ENCODE measurements at regions not wholly inside any gene's neighbourhood (a gene's known extent, or its start where the extent isn't known, plus 50 kb on each side); places are given as distances from the start of the nearest gene placed in this dataset.
"Not testable (repeated sequence)": the region's sequence is repeated elsewhere in the genome, so short reads cannot be mapped to it uniquely, and the experiment has no call there.

DNA sequence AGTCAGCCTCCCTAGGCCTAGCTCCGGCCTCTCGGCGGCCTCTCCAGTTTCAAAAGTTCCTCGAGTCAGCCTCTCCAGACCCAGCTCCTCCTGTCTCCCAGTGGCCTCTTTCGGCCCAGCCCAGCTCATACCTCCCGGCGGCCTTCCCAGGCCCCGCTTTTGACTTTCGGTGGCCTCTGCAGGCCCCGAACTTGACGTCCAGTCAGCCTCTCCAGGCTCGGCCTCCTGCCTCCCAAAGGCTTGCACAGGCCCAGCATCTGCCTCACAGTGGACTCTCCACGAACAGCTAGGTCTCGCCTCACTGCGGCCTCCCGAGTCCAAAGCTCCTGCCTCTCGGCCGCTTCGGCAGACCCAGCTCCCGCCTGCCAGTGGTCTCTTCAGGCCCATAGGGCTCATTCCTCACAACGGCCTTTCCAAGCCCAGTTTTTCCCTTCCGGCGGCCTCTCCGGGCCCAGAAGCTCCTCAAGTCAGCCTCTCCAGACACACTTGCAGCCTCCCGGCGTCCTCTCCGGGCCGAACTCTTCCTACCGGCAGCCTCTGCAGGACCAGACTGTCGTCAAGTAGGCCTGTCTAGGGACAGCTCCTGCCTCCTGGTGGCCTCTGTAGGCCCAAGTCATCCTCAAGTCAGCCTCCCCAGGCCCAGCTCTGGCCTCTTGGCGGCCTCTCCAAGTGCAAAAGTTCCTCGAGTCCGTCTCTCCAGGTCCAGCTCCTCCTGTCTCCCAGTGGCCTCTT lies 249.9 kb upstream of the ZNF722 start:
- ATAC-seq; H3K27ac ChIP-seq; H3K27me3 ChIP-seq; H3K4me3 ChIP-seq; H3K36me3 ChIP-seq; intact Hi-C loops (cut with DNase I); H3K4me1 ChIP-seq: not testable (repeated sequence)
- H3K9me3 ChIP-seq, result peaks cover 0 to 28% of the 10 kb centered on the region in 2 donors
- DNase-seq, result peak in 1 of 4 donors; percentile 53

GRCh38 chr7:63752446-63752845 lies 246.2 kb upstream of the ZNF722 start:
- H3K4me1 ChIP-seq; H3K36me3 ChIP-seq; H3K4me3 ChIP-seq; ATAC-seq; H3K27me3 ChIP-seq; DNase-seq; intact Hi-C loops (cut with DNase I); H3K27ac ChIP-seq: not testable (repeated sequence)
- peaks cover 0 to 18% of the 10 kb centered on the region in 2 donors for H3K9me3 ChIP-seq

GRCh38 chr7:63753160-63753559 lies 245.5 kb upstream of the ZNF722 start:
- peaks cover 0 to 17% of the 10 kb centered on the region in 2 donors for H3K9me3 ChIP-seq

DNA sequence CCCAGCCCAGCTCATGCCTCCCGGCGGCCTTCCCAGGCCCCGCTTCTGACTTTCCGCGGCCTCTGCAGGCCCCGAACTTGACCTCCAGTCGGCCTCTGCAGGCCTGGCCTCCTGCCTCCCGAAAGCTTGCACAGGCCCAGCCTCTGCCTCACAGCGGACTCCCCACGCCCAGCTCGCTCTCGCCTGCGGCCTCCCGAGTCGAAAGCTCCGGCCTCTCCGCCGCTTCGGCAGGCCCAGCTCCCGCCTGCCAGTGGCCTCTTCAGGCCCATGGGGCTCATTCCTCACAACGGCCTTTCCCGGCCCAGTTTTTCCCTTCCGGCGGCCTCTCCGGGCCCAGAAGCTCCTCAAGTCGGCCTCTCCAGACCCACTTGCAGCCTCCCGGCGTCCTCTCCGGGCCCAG lies 238.4 kb upstream of the ZNF722 start:
- intact Hi-C loops (cut with DNase I); H3K4me1 ChIP-seq; H3K27me3 ChIP-seq; H3K27ac ChIP-seq; H3K36me3 ChIP-seq; H3K9me3 ChIP-seq; ATAC-seq; H3K4me3 ChIP-seq: not testable (repeated sequence)
- DNase-seq, result peak in 1 of 4 donors; percentile 78

More at GRCh38 chr7:63753160-63753559, 245.5 kb upstream of the ZNF722 start:
- H3K36me3 ChIP-seq; H3K27me3 ChIP-seq; H3K4me1 ChIP-seq; ATAC-seq; intact Hi-C loops (cut with DNase I); H3K4me3 ChIP-seq; H3K27ac ChIP-seq: not testable (repeated sequence)
- peak in 1 of 4 donors; percentile 22 for DNase-seq

DNA sequence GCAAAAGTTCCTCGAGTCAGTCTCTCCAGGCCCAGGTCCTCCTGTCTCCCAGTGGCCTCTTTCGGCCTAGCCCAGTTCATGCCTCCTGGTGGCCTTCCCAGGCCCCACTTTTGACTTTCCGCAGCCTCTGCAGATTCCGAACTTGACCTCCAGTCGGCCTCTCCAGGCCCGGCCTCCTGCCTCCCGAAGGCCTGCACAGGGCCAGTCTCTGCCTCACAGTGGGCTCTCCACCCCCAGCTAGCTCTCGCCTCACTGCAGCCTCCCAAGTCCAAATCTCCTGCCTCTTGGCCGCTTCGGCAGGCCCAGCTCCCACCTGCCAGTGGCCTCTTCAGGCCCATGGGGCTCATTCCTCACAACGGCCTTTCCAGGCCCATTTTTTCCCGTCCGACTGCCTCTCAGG lies 233.1 kb upstream of the ZNF722 start:
- intact Hi-C loops (cut with DNase I); H3K27me3 ChIP-seq; H3K27ac ChIP-seq; H3K4me3 ChIP-seq; ATAC-seq; H3K36me3 ChIP-seq; H3K4me1 ChIP-seq: not testable (repeated sequence)
- DNase-seq, result peak in 1 of 4 donors; percentile 49
- peaks cover 0 to 22% of the 10 kb centered on the region in 2 donors for H3K9me3 ChIP-seq

GRCh38 chr7:63766197-63766596 lies 232.5 kb upstream of the ZNF722 start:
- DNase-seq, result peak in 1 of 4 donors; percentile 64
- intact Hi-C loops (cut with DNase I); H3K27me3 ChIP-seq; H3K27ac ChIP-seq; H3K36me3 ChIP-seq; H3K4me3 ChIP-seq; ATAC-seq; H3K4me1 ChIP-seq: not testable (repeated sequence)
- H3K9me3 ChIP-seq, result peaks cover 0 to 25% of the 10 kb centered on the region in 2 donors

- H3K4me1 ChIP-seq; DNase-seq; H3K27ac ChIP-seq; ATAC-seq; H3K36me3 ChIP-seq; H3K27me3 ChIP-seq; intact Hi-C loops (cut with DNase I); H3K4me3 ChIP-seq: not testable (repeated sequence)
- H3K9me3 ChIP-seq, result peaks cover 0 to 35% of the 10 kb centered on the region in 2 donors
Observed at GRCh38 chr7:63770162-63770561, 228.5 kb upstream of the ZNF722 start.

DNA sequence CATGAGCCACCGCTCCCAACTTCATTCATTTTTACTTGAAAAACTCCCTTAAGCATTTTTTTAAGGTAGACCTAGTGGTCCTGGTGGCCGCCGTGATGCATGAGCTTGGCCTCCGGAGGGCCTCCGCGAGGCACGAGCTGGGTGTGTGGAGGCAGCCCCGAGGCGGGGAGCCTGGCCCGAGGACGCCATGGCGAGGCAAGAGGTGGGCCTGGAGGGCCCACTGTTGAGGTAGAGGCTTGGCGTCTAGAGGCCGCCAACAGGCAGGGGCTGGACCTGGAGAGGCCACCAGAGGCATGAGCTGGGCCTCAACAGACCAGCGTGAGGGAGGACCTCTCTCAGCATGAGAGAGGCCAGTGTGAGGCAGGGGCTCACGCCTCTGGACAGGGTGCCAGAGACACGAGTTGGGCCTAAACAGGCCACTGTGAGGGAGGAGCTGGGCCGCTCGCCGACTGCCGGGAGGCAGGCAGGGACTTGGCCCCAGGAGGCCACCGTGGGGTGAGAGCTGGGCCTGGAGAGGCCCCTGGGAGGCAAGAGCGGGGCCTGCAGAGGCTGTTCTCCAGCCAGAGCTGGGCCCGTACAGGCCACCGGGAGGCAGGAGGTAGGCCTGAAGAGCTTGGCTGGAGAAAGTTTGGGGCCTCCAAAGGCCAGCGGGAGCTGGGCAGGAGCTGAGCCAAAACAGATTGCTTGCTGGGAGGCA lies 227.1 kb upstream of the ZNF722 start:
- intact Hi-C loops (cut with DNase I); H3K36me3 ChIP-seq; DNase-seq; H3K27ac ChIP-seq; H3K27me3 ChIP-seq; ATAC-seq; H3K4me3 ChIP-seq; H3K4me1 ChIP-seq: not testable (repeated sequence)
- peaks cover 0 to 25% of the 10 kb centered on the region in 2 donors for H3K9me3 ChIP-seq

DNA sequence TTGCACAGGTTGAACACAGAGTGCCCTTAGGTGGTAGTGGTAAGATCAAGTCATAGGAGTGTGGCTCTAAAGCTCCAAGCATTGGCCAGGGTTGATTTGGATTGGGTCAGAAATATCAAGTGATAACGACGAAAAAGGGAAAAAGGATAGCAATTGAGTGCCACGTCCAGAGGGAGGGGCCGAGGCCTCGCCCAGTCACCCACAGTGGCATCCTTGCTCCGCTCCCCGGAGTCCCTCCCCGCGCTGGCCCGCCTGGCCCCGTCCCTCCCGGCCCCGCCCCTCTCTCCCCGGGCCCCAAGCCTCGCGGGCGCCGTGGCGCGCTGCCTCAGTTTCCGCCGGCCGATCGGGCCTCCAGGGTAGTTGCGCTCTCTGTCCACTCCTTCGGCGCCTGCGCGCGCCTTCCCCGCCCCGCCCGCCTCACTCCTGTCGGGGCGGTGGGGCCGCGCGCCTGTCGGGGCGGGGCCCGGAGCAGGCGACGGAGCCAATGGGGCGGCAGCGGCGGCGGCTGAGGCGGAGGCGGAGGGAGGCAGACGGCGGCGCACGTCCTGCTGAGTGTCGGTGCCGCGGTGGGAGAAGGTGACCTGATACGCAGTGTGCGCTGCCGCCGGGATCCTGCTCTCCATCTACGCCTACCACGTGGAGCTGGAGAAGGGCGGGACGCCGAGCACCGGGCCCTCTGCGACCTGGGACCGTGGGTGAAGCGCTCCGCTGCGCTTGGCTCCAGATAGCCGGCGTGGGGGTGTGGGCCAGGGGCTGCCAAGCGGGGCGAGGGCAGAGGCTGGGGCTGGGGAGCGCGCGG lies 209.1 kb upstream of the ZNF722 start:
- Histone ChIP-seq H3K27me3 (peaks cover 0 to 15% of the 10 kb centered on the region in 2 donors), H3K27ac (no peak overlapping the region), H3K36me3 (no peaks in the 10 kb centered on the region), H3K9me3 (peaks cover 0 to 42% of the 10 kb centered on the region in 2 donors), H3K4me1 (no peaks in the 10 kb centered on the region), H3K4me3 (no peak overlapping the region)
- intact Hi-C loops (cut with DNase I), result no loop called here
- TF ChIP-seq CTCF (IDR thresholded peaks at IDR 0.05), result no peak
- DNase-seq (no peak), ATAC-seq (peak; percentile 24)

DNA sequence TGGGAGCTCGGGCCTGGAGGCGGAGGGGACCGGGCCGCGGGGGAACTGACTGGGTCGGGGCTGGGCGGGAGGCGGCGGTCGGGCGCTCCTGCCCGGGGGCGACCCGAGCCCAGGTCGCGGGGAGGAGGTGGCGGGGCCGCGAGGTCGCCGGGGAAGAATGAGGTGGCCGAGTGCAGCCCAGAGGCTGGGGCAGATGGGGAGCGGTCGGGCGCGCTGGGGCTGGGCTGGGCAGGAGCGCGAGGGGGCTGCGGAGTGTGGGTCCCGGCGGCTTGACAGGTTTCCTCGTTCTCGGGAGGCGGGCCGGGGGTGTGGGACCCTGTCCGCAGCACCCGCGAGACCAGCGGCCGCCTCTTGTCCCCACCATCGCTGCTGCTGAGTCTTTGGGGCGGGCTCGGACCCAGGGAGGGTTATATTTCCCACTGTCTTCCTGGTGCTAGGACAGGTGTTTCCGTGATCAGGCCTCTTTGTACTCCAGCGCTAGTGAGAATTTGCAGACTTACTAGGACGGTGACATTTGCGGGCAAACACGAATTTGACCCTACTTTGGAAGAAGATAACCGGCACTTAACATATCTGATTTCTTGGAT lies 208.4 kb upstream of the ZNF722 start:
- H3K4me3 ChIP-seq; intact Hi-C loops (cut with DNase I); H3K27ac ChIP-seq; DNase-seq; ATAC-seq; H3K4me1 ChIP-seq; H3K36me3 ChIP-seq: not testable (repeated sequence)
- Histone ChIP-seq H3K27me3 (peaks cover 0 to 15% of the 10 kb centered on the region in 2 donors), H3K9me3 (peaks cover 0 to 42% of the 10 kb centered on the region in 2 donors)
